ENCODE measurements at regions not wholly inside any gene's neighbourhood (a gene's known extent, or its start where the extent isn't known, plus 50 kb on each side); places are given as distances from the start of the nearest gene placed in this dataset.

DNA sequence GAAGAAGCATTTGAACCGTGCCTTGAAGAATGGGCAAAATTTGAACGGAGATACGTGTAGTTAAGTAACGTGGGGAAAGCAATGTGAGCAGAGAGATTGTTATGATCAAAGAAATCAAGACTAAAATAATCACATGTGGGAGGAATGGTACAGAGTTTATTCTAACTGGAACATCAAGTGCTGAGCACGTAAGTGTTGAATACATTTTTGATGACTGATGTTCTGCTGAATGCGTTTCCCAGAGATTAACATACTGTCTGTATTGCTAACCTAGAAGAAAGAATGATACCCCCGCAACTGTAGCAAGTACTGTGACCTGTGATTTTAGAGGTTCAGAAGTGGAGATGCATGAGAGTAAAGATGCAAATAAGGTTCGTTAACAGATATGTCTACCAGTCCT is 146.9 kb upstream of the EPHA7 start:
- ChIA-PET CTCF (no interaction called here), POLR2A (no interaction called here)
- TF ChIP-seq CTCF (IDR thresholded peaks at IDR 0.05; ENCODE audit: insufficient read depth, low read depth, low read length): no peak
- Histone ChIP-seq H3K4me3 (ENCODE audit: low read depth, low read length) (no peak overlapping the region), H3K27me3 (ENCODE audit: control insufficient read depth, insufficient read depth, low read length) (no peaks in the 10 kb centered on the region), H3K36me3 (ENCODE audit: control insufficient read depth, insufficient read depth, low read length) (no peaks in the 10 kb centered on the region)
- no peak for DNase-seq (ENCODE audit: low read depth)

DNA sequence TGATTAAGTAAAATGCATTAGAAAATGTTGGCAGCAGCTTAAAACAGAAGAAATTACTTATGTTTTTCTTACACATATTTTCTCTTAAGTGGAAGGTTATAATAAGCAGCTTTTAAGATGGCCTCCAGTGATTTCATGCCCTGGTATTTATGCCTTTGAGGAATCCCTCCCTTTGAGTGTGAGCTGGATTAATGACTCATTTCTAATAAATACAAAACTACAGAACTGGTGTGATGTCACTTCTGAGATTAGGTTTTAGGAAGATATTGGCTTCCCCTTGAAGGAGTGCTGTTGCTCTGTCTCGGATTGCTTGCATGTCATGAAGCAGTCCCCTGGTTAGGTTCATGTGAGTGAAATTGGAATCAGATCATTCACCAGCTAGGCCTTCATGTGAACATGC is 143.2 kb upstream of the EPHA7 start:
- no peak for TF ChIP-seq CTCF (IDR thresholded peaks at IDR 0.05; ENCODE audit: insufficient read depth, low read depth, low read length)
- H3K4me3 ChIP-seq (ENCODE audit: low read depth, low read length): no peak overlapping the region
- ChIA-PET CTCF (interaction anchor here (0.5 kb wide), 1 partner anchor 262 kb away, joined by 3 read pairs; no protein-coding TSS in a partner anchor), POLR2A (no interaction called here)
- no peaks in the 10 kb centered on the region for H3K27me3 ChIP-seq (ENCODE audit: control insufficient read depth, insufficient read depth, low read length)
- no peaks in the 10 kb centered on the region for H3K36me3 ChIP-seq (ENCODE audit: control insufficient read depth, insufficient read depth, low read length)
- no peak for DNase-seq (ENCODE audit: low read depth)

GRCh38 chr6:93555292-93555691 is 135.9 kb upstream of the EPHA7 start:
- no peak for TF ChIP-seq CTCF (IDR thresholded peaks at IDR 0.05; ENCODE audit: insufficient read depth, low read depth, low read length)
- no peak for DNase-seq (ENCODE audit: low read depth)
- Histone ChIP-seq H3K27me3 (ENCODE audit: control insufficient read depth, insufficient read depth, low read length) (no peaks in the 10 kb centered on the region), H3K36me3 (ENCODE audit: control insufficient read depth, insufficient read depth, low read length) (no peaks in the 10 kb centered on the region), H3K4me3 (ENCODE audit: low read depth, low read length) (no peak overlapping the region)
- CTCF ChIA-PET: no interaction called here
- POLR2A ChIA-PET: no interaction called here

DNA sequence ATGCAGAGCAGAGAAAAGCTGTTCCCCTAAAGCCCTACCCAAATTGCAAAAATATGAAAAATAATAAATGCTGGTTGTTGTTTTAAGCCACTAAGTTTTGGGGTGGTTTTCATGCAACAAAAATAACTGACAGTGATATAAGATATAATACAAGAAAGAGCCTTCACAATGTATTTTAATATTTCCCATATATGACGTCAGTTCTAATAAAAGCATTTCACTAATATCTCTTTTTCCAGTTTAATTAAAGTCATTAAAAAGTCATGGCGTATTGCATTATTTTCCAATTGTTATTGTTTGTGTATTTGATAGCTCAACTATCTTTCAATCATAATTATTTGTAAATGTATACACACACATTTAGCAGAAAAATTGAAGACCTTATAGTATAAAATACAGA is 134.7 kb upstream of the EPHA7 start:
- no peaks in the 10 kb centered on the region for H3K36me3 ChIP-seq (ENCODE audit: control insufficient read depth, insufficient read depth, low read length)
- H3K27me3 ChIP-seq (ENCODE audit: control insufficient read depth, insufficient read depth, low read length): no peaks in the 10 kb centered on the region
- CTCF ChIA-PET: no interaction called here
- POLR2A ChIA-PET: no interaction called here
- DNase-seq (ENCODE audit: low read depth): no peak
- H3K4me3 ChIP-seq (ENCODE audit: low read depth, low read length): no peak overlapping the region
- TF ChIP-seq CTCF (IDR thresholded peaks at IDR 0.05; ENCODE audit: insufficient read depth, low read depth, low read length): no peak

DNA sequence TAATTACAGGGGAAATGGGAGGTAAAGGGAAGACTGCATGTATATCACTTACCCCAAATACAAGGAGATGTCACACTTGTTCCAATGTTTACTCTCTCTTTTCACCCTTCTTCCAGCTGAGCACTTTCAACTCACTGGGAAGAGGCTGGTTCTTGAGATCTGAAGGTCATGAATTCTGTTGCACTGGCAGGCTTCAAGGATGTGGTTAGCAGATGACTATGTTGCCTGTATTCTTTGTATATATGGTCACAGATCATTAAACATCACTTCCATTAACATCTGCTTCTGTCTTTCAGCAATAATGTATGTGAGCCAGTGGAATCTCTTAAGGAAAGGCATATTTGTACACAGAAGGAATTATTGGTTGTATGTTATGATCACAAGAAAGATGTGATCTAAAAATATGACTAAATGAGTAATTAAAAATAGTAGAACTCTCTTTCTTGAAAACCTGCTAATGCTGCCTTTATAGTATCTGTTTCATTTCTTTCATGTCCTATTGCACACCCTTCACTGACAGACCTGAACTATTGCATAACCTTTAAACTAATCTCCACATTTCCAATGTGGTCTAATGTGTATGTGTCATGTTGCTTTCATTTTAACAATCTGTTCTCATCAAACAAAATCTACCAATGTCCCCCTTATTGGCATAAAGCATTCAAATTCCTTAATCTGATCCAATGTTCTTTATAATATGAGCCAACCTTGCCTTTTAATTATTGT is 131.4 kb upstream of the EPHA7 start:
- no peaks in the 10 kb centered on the region for H3K36me3 ChIP-seq (ENCODE audit: control insufficient read depth, insufficient read depth, low read length)
- POLR2A ChIA-PET: no interaction called here
- H3K4me3 ChIP-seq (ENCODE audit: low read depth, low read length): no peak overlapping the region
- no peak for DNase-seq (ENCODE audit: low read depth)
- TF ChIP-seq CTCF (IDR thresholded peaks at IDR 0.05; ENCODE audit: insufficient read depth, low read depth, low read length): no peak
- H3K27me3 ChIP-seq (ENCODE audit: control insufficient read depth, insufficient read depth, low read length): no peaks in the 10 kb centered on the region
- CTCF ChIA-PET: no interaction called here

All from BJ (cell line).